Fibroblast of pulmonary artery (primary cell): ENCODE measurements at regions not wholly inside any gene's neighbourhood (a gene's known extent, or its start where the extent isn't known, plus 50 kb on each side); places are given as distances from the start of the nearest gene placed in this dataset.
"Not testable (repeated sequence)": the region's sequence is repeated elsewhere in the genome, so short reads cannot be mapped to it uniquely, and the experiment has no call there.

ENCODE experiments used
- DNase-seq: peaks from one replicate; pipeline ENCODE4 v3.0.0-alpha.2; 2010; ENCODE audit warnings: low read depth
- H3K4me3 ChIP-seq: replicated peaks from 2 replicates; pipeline ENCODE4 v1.5.1; 2011; ENCODE audit warnings: low read depth, mild to moderate bottlenecking, control low read depth, low read length, moderate library complexity
- TF ChIP-seq, protein P1 (sequence below): IDR thresholded peaks from 2 replicates; pipeline ENCODE4 v1.5.1; 2011; ENCODE audit warnings: mild to moderate bottlenecking, control low read depth, low read length, inconsistent platforms; ENCODE audit errors: missing control alignments

- TF ChIP-seq, protein P1, sequence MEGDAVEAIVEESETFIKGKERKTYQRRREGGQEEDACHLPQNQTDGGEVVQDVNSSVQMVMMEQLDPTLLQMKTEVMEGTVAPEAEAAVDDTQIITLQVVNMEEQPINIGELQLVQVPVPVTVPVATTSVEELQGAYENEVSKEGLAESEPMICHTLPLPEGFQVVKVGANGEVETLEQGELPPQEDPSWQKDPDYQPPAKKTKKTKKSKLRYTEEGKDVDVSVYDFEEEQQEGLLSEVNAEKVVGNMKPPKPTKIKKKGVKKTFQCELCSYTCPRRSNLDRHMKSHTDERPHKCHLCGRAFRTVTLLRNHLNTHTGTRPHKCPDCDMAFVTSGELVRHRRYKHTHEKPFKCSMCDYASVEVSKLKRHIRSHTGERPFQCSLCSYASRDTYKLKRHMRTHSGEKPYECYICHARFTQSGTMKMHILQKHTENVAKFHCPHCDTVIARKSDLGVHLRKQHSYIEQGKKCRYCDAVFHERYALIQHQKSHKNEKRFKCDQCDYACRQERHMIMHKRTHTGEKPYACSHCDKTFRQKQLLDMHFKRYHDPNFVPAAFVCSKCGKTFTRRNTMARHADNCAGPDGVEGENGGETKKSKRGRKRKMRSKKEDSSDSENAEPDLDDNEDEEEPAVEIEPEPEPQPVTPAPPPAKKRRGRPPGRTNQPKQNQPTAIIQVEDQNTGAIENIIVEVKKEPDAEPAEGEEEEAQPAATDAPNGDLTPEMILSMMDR: no peak
- H3K4me3 ChIP-seq: no peak overlapping the region
- no peak for DNase-seq
Observed at GRCh38 chr12:94832105-94832504, 171.4 kb downstream of the NDUFA12 start.

- no peak for DNase-seq
- H3K4me3 ChIP-seq: no peak overlapping the region
- TF ChIP-seq, protein P1: no peak
Observed at GRCh38 chr12:94831081-94831751, 172.3 kb downstream of the NDUFA12 start.

DNA sequence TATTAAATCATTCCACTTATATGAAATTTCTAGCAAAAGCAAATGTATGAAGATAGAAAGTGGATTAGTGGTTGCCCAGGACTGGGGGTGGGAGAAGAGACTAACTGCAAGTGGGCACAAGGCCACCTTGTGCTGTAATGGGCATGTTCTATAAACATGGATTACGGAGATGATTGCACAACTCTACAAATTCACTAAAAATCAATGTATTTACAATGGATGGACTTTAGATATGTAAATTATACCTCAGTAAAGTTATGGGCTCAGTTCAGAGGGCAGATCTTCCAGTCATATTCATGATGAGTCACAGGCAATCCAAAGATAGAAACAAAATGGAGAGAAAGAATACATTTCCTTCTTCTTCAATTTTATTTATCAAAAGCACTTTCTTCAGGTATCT, 173.9 kb downstream of the NDUFA12 start:
- no peak overlapping the region for H3K4me3 ChIP-seq
- DNase-seq: no peak
- TF ChIP-seq, protein P1: no peak

GRCh38 chr12:94819011-94819410, 168.7 kb upstream of the TMCC3 start:
- TF ChIP-seq, protein P1: no peak
- DNase-seq: no peak
- H3K4me3 ChIP-seq: no peak overlapping the region

DNA sequence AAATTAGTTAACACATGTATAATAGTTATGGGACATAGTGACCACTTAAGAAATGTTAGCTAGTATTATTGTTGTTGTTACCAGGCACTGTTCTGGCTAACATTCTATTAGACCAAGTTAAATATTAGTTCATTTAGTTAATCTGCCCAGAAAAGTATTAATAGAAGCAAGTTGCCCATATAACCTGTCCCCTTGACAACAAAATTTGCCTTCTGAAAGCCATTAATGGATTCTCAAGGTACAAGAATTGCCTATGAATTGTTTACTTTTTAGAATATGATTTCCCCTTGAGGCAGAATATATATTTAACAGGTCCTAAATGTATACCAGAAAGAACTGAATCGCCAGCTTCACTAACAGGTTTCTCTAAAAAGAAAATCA, 167.3 kb upstream of the TMCC3 start:
- TF ChIP-seq, protein P1: no peak
- no peak for DNase-seq
- H3K4me3 ChIP-seq: no peak overlapping the region

- DNase-seq, H3K4me3 ChIP-seq: not testable (repeated sequence)
Observed at GRCh38 chr12:94817201-94817600, 166.8 kb upstream of the TMCC3 start.

- DNase-seq, H3K4me3 ChIP-seq: not testable (repeated sequence)
Observed at GRCh38 chr12:94816746-94817145, 166.4 kb upstream of the TMCC3 start.

- TF ChIP-seq, protein P1: no peak
- no peak for DNase-seq
- no peak overlapping the region for H3K4me3 ChIP-seq
Observed at GRCh38 chr12:94815958-94816357, 165.6 kb upstream of the TMCC3 start.
